Prostate gland (tissue), 2 donors: ENCODE measurements at regions not wholly inside any gene's neighbourhood (a gene's known extent, or its start where the extent isn't known, plus 50 kb on each side); places are given as distances from the start of the nearest gene placed in this dataset.

Source experiments
- CTCF ChIP-seq, 4 experiments: fragments of 200-600 bp in 2 of 4; fragments of 450-650 bp in 2 of 4; sonication (generic) in 2 of 4; IDR thresholded peaks; 1 replicate in 3 of 4; 2 replicates in 1 of 4; pipeline ENCODE4 v1.5.1; 2016 to 2019; ENCODE audit warnings: antibody characterized with exemption in 4 of 4, mild to moderate bottlenecking in 2 of 4, moderate library complexity in 2 of 4
- POLR2A ChIP-seq: fragments of 450-650 bp; IDR thresholded peaks from one replicate; pipeline ENCODE4 v1.6.1; 2016; ENCODE audit warnings: antibody characterized with exemption, mild to moderate bottlenecking

GRCh38 chrX:116618546-116618945 lies 155.8 kb upstream of the CT83 start:
- TF ChIP-seq POLR2A (no peak), CTCF (IDR thresholded peaks at IDR 0.05) (no peak)
